A673 (cell line): ENCODE measurements at regions not wholly inside any gene's neighbourhood (a gene's known extent, or its start where the extent isn't known, plus 50 kb on each side); places are given as distances from the start of the nearest gene placed in this dataset.

Experiments used
- BruUV-seq: library from RNA; stranded (reverse); fragments of 400-500 nt; replicated peaks from 2 replicates; lab custom pipeline; 2021; lab: Mats Ljungman, UMichigan
- CTCF ChIA-PET: fragments of 300-600 bp; sonication (Branson Sonifier 250); formaldehyde crosslinking; loops from one replicate; lab custom pipeline; 2022; ENCODE audit warnings: antibody characterized with exemption; lab: Charles Lee
- POLR2A ChIA-PET: fragments of 300-600 bp; sonication (Branson Sonifier 250); formaldehyde crosslinking; loops from one replicate; lab custom pipeline; 2022; ENCODE audit warnings: antibody characterized with exemption; ENCODE audit not compliant: low non-redundant PET; lab: Charles Lee
- DNase-seq: peaks from one replicate; pipeline ENCODE4 v3.0.0-alpha.2; 2015; ENCODE audit warnings: low spot score
- H3K27ac ChIP-seq: fragments of 200-600 bp; sonication (generic); 2 replicates; pipeline ENCODE4 v1.5.1; 2016; ENCODE audit warnings: mixed run types, low read depth, mild to moderate bottlenecking, mixed read lengths, antibody characterized with exemption, low read length; ENCODE audit not compliant: poor library complexity, severe bottlenecking
- H3K27me3 ChIP-seq: fragments of 200-600 bp; sonication (generic); replicated peaks from 2 replicates; pipeline ENCODE4 v1.6.1; 2017; ENCODE audit warnings: mixed run types, low read depth, mild to moderate bottlenecking, mixed read lengths, antibody characterized with exemption, low read length; ENCODE audit not compliant: insufficient read depth, poor library complexity
- H3K36me3 ChIP-seq: fragments of 200-600 bp; sonication (generic); 2 replicates; pipeline ENCODE4 v1.6.1; 2016; ENCODE audit warnings: mixed run types, mild to moderate bottlenecking, mixed read lengths, antibody characterized with exemption, low read length; ENCODE audit not compliant: insufficient read depth, poor library complexity, severe bottlenecking
- H3K4me1 ChIP-seq: fragments of 200-600 bp; sonication (generic); 2 replicates; pipeline ENCODE4 v1.6.1; 2017; ENCODE audit warnings: mixed run types, mild to moderate bottlenecking, mixed read lengths, antibody characterized with exemption, low read length; ENCODE audit not compliant: insufficient read depth, poor library complexity, severe bottlenecking
- H3K4me3 ChIP-seq: fragments of 200-600 bp; sonication (generic); 2 replicates; pipeline ENCODE4 v1.5.1; 2016; ENCODE audit warnings: low read depth, mixed run types, mild to moderate bottlenecking, mixed read lengths, low read length; ENCODE audit not compliant: poor library complexity, severe bottlenecking
- H3K9me3 ChIP-seq: fragments of 200-600 bp; sonication (generic); 2 replicates; pipeline ENCODE4 v1.6.1; 2016; ENCODE audit warnings: mixed run types, low read depth, mild to moderate bottlenecking, mixed read lengths, antibody characterized with exemption, low read length; ENCODE audit not compliant: poor library complexity, severe bottlenecking
- CTCF ChIP-seq: fragments of 300-800, 200-600 bp; sonication (generic); conservative IDR thresholded peaks from 2 replicates; pipeline ENCODE4 v1.5.1; 2017; ENCODE audit warnings: low read depth, mild to moderate bottlenecking, antibody characterized with exemption, low read length, moderate library complexity, mixed read lengths
- EZH2 ChIP-seq: fragments of 200-600 bp; sonication (generic); IDR thresholded peaks from 2 replicates; pipeline ENCODE4 v1.6.1; 2017; ENCODE audit warnings: borderline replicate concordance, low read depth, mild to moderate bottlenecking, mixed read lengths, antibody characterized with exemption, low read length; ENCODE audit not compliant: poor library complexity, severe bottlenecking
- intact Hi-C: fragments of 100-400 bp; cut with micrococcal nuclease; formaldehyde crosslinking; loops from one replicate; pipeline ENCODE4 v1.10.0; 2022; ENCODE audit not compliant: unreplicated experiment

GRCh38 chr5:135706474-135706873, 127.7 kb upstream of the CXCL14 start:
- peaks cover 24% of the 10 kb centered on the region for H3K4me1 ChIP-seq
- no peak overlapping the region for H3K4me3 ChIP-seq
- CTCF ChIA-PET: no interaction called here
- TF ChIP-seq CTCF: no peak
- no peak for TF ChIP-seq EZH2
- DNase-seq: no peak
- H3K36me3 ChIP-seq: no peaks in the 10 kb centered on the region
- no peak overlapping the region for H3K27ac ChIP-seq
- intact Hi-C loops: no loop called here
- POLR2A ChIA-PET: no interaction called here
- no peaks in the 10 kb centered on the region for H3K9me3 ChIP-seq
- H3K27me3 ChIP-seq: no peaks in the 10 kb centered on the region
- BruUV-seq: no TSS peak

GRCh38 chr5:135705941-135706466, 127.2 kb upstream of the CXCL14 start:
- H3K27ac ChIP-seq: no peak overlapping the region
- H3K9me3 ChIP-seq: no peaks in the 10 kb centered on the region
- no peak for TF ChIP-seq CTCF
- no peak for TF ChIP-seq EZH2
- BruUV-seq: no TSS peak
- no peaks in the 10 kb centered on the region for H3K27me3 ChIP-seq
- no peaks in the 10 kb centered on the region for H3K36me3 ChIP-seq
- no peak for DNase-seq
- CTCF ChIA-PET: no interaction called here
- POLR2A ChIA-PET: no interaction called here
- no peak overlapping the region for H3K4me3 ChIP-seq
- H3K4me1 ChIP-seq: peaks cover 21% of the 10 kb centered on the region
- intact Hi-C loops: no loop called here

GRCh38 chr5:135705141-135705631, 126.4 kb upstream of the CXCL14 start:
- CTCF ChIA-PET: no interaction called here
- H3K4me3 ChIP-seq: no peak overlapping the region
- no peaks in the 10 kb centered on the region for H3K36me3 ChIP-seq
- POLR2A ChIA-PET: no interaction called here
- H3K27me3 ChIP-seq: no peaks in the 10 kb centered on the region
- no peaks in the 10 kb centered on the region for H3K9me3 ChIP-seq
- no peak for DNase-seq
- no peak overlapping the region for H3K27ac ChIP-seq
- H3K4me1 ChIP-seq: peaks cover 13% of the 10 kb centered on the region
- no peak for TF ChIP-seq CTCF
- no peak for TF ChIP-seq EZH2
- BruUV-seq: no TSS peak
- intact Hi-C loops: no loop called here
